ENCODE measurements at regions not wholly inside any gene's neighbourhood (a gene's known extent, or its start where the extent isn't known, plus 50 kb on each side); places are given as distances from the start of the nearest gene placed in this dataset.
"Not testable (repeated sequence)": the region's sequence is repeated elsewhere in the genome, so short reads cannot be mapped to it uniquely, and the experiment has no call there.

GRCh38 chr9:106233116-106233515, 538.8 kb downstream of the TMEM38B start:
- Histone ChIP-seq H3K36me3 (no peaks in the 10 kb centered on the region), H3K27ac (no peak overlapping the region), H3K4me3 (no peak overlapping the region), H3K4me1 (no peaks in the 10 kb centered on the region), H3K27me3 (no peaks in the 10 kb centered on the region), H3K9me3 (no peaks in the 10 kb centered on the region)
- ATAC-seq: no peak
- no peak for DNase-seq
- FAIRE-seq: no peak
- intact Hi-C loops (cut with DNase I): no loop called here
- TF ChIP-seq, protein P1, sequence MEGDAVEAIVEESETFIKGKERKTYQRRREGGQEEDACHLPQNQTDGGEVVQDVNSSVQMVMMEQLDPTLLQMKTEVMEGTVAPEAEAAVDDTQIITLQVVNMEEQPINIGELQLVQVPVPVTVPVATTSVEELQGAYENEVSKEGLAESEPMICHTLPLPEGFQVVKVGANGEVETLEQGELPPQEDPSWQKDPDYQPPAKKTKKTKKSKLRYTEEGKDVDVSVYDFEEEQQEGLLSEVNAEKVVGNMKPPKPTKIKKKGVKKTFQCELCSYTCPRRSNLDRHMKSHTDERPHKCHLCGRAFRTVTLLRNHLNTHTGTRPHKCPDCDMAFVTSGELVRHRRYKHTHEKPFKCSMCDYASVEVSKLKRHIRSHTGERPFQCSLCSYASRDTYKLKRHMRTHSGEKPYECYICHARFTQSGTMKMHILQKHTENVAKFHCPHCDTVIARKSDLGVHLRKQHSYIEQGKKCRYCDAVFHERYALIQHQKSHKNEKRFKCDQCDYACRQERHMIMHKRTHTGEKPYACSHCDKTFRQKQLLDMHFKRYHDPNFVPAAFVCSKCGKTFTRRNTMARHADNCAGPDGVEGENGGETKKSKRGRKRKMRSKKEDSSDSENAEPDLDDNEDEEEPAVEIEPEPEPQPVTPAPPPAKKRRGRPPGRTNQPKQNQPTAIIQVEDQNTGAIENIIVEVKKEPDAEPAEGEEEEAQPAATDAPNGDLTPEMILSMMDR (IDR thresholded peaks at IDR 0.05): no peak

- H3K36me3 ChIP-seq; H3K9me3 ChIP-seq; ATAC-seq; DNase-seq; H3K27ac ChIP-seq; FAIRE-seq; intact Hi-C loops (cut with DNase I); H3K4me3 ChIP-seq; H3K27me3 ChIP-seq; H3K4me1 ChIP-seq: not testable (repeated sequence)
- WGBS, 2 donors: 84 to 87% methylated on average over 10 of the region's 10 CpGs
Measured at GRCh38 chr9:106260908-106261307, 566.6 kb downstream of the TMEM38B start.

- TF ChIP-seq, protein P1 (IDR thresholded peaks at IDR 0.05): no peak
- 36 to 43% methylated on average over 6 of the region's 6 CpGs for WGBS, 2 donors
- DNase-seq: no peak
- H3K27ac ChIP-seq: no peak overlapping the region
- intact Hi-C loops (cut with DNase I): no loop called here
- H3K4me3 ChIP-seq: no peak overlapping the region
- no peaks in the 10 kb centered on the region for H3K36me3 ChIP-seq
- H3K27me3 ChIP-seq: no peaks in the 10 kb centered on the region
- no peak for FAIRE-seq
- H3K9me3 ChIP-seq: no peaks in the 10 kb centered on the region
- H3K4me1 ChIP-seq: no peaks in the 10 kb centered on the region
- ATAC-seq: no peak
Measured at GRCh38 chr9:106277966-106278365, 583.6 kb downstream of the TMEM38B start.

GRCh38 chr9:106283769-106284168, 579.2 kb upstream of the ZNF462 start:
- no peaks in the 10 kb centered on the region for H3K36me3 ChIP-seq
- TF ChIP-seq, protein P1 (IDR thresholded peaks at IDR 0.05): no peak
- DNase-seq (no peak), ATAC-seq (no peak), FAIRE-seq (no peak)
- no peaks in the 10 kb centered on the region for H3K27me3 ChIP-seq
- H3K27ac ChIP-seq: no peak overlapping the region
- no peaks in the 10 kb centered on the region for H3K9me3 ChIP-seq
- intact Hi-C loops (cut with DNase I): no loop called here
- H3K4me3 ChIP-seq: no peak overlapping the region
- no peaks in the 10 kb centered on the region for H3K4me1 ChIP-seq
- 33 to 34% methylated on average over 5 of the region's 5 CpGs for WGBS, 2 donors

DNA sequence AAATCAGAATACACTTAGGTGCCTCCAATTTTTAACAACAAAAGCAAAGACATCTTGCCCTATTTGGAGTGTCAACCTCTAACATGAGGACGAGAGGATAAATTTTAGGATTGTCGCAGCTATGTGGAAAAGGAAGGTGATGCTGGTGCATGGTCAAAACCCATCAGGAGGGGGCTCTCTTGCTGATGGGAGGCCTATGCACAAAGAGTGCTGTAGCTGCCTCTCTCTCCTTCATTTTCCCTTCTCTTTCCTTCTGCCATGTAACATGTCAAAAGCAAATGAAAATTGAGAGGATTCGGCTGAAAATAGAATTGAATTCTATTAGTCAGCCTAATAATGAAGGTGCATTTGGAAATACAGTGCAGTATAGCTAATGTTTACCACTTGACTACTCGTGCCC, 578.7 kb upstream of the ZNF462 start:
- 60 to 66% methylated on average over 4 of the region's 4 CpGs for WGBS, 2 donors
- no peak overlapping the region for H3K4me3 ChIP-seq
- no peak overlapping the region for H3K27ac ChIP-seq
- no peaks in the 10 kb centered on the region for H3K27me3 ChIP-seq
- FAIRE-seq (no peak), ATAC-seq (no peak), DNase-seq (no peak)
- TF ChIP-seq, protein P1 (IDR thresholded peaks at IDR 0.05): no peak
- H3K9me3 ChIP-seq: no peaks in the 10 kb centered on the region
- intact Hi-C loops (cut with DNase I): no loop called here
- H3K4me1 ChIP-seq: no peaks in the 10 kb centered on the region
- no peaks in the 10 kb centered on the region for H3K36me3 ChIP-seq

DNA sequence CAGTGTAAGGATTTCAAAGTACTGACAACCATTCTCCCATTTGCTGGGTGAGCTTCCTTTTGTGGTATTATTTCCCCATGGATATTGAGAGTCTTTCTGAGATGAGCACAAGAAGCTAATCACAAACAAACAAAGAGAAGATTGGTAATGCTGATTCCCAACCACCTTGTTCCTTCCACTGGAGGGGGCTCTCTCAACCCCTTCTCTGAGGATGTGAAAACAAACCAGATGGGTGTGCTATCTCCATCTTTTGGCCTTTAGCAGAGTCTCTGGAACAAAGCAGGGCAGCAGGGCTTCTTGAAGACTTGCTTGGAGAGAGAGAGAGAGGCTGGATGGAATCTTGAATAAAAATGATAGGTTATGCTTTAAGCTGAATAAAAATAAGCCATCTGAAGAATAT, 576.7 kb upstream of the ZNF462 start:
- no peak overlapping the region for H3K4me3 ChIP-seq
- ATAC-seq (no peak), DNase-seq (no peak), FAIRE-seq (no peak)
- no peaks in the 10 kb centered on the region for H3K36me3 ChIP-seq
- H3K27ac ChIP-seq: no peak overlapping the region
- no peaks in the 10 kb centered on the region for H3K4me1 ChIP-seq
- intact Hi-C loops (cut with DNase I): no loop called here
- no peaks in the 10 kb centered on the region for H3K9me3 ChIP-seq
- TF ChIP-seq, protein P1 (IDR thresholded peaks at IDR 0.05): no peak
- no peaks in the 10 kb centered on the region for H3K27me3 ChIP-seq
